ENCODE measurements at regions not wholly inside any gene's neighbourhood (a gene's known extent, or its start where the extent isn't known, plus 50 kb on each side); places are given as distances from the start of the nearest gene placed in this dataset.

DNA sequence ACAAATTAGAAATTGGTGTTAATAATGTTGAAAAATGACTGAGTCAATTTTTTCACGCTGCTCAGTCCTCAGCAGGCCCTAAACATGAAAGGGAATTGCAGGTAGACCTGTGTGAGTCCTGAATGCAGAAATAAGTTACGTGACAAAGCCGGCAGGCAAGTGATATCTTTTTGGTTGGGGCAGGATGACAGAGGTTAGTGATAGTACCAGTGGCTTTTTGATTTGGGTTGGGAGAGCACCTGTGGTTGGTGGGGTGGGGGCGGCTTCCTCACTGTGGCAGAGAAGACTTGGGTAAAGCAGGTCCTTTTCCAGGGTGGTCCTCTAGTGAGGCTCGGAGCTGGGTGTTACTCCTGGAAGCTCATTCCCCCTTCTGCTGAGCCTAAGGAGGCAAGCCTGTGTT lies 164.7 kb downstream of the TMEM167A start:
- H3K36me3 Mint-ChIP-seq (ENCODE audit: low read depth, unreplicated experiment), result peaks cover 3% of the 10 kb centered on the region
- FAIRE-seq, result no peak
- no peaks in the 10 kb centered on the region for H4K20me1 ChIP-seq (ENCODE audit: insufficient read depth, low read length)
- no peak overlapping the region for H3K4me3 Mint-ChIP-seq (ENCODE audit: unreplicated experiment)
- H3K27me3 ChIP-seq (ENCODE audit: insufficient read depth, low read length), result no peaks in the 10 kb centered on the region
- DNase-seq (ENCODE audit: low read depth), result no peak
- peaks cover 6% of the 10 kb centered on the region for H3K9me3 ChIP-seq (ENCODE audit: insufficient read depth, low read depth, low read length)
- H2AFZ ChIP-seq (ENCODE audit: low read depth, low read length), result no peak overlapping the region
- no peaks in the 10 kb centered on the region for H3K79me2 ChIP-seq (ENCODE audit: insufficient read depth, low read length)
- H3K27me3 Mint-ChIP-seq (ENCODE audit: low read depth, unreplicated experiment), result no peaks in the 10 kb centered on the region
- no peak overlapping the region for H3K27ac ChIP-seq (ENCODE audit: low read depth, low read length)
- no peak overlapping the region for H3K4me2 ChIP-seq (ENCODE audit: low read length)
- no peak overlapping the region for H3K9ac ChIP-seq (ENCODE audit: low read length)
- H3K9me3 Mint-ChIP-seq (ENCODE audit: unreplicated experiment), result peaks cover 13% of the 10 kb centered on the region
- no peaks in the 10 kb centered on the region for H3K4me1 Mint-ChIP-seq (ENCODE audit: low read depth, unreplicated experiment)
- H3K4me1 ChIP-seq (ENCODE audit: insufficient read depth, low read length), result no peaks in the 10 kb centered on the region
- H3K36me3 ChIP-seq (ENCODE audit: insufficient read depth, low read length), result no peaks in the 10 kb centered on the region
- TF ChIP-seq EZH2 (IDR thresholded peaks at IDR 0.05; ENCODE audit: insufficient read depth, low read length) (no peak), CTCF (IDR thresholded peaks at IDR 0.05; ENCODE audit: insufficient read depth, low read depth, low read length) (no peak)
- no peak overlapping the region for H3K4me3 ChIP-seq (ENCODE audit: insufficient read depth, low read depth, low read length)
- H3K27ac Mint-ChIP-seq (ENCODE audit: unreplicated experiment), result no peak overlapping the region

DNA sequence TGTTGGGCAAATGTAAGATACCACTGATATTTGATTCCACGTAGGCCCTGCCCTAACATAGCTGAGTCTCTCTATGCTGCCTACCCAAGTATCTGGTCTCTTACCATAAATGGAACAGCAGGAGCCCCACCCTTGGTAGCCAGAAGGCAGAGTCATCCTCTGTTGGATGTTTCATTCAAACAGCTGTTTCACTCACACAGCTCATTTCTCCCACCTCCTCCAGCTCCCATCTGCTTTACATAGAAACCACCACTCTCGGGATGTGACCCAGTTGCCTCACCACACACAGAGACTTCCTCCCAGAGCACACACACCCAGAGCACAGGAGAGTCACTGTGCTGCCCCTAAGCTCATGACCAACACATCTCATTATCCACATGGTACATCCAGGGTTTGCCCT lies 165.3 kb downstream of the TMEM167A start:
- Histone ChIP-seq H4K20me1 (ENCODE audit: insufficient read depth, low read length) (no peaks in the 10 kb centered on the region), H3K79me2 (ENCODE audit: insufficient read depth, low read length) (no peaks in the 10 kb centered on the region), H3K4me2 (ENCODE audit: low read length) (no peak overlapping the region), H3K9ac (ENCODE audit: low read length) (no peak overlapping the region), H3K9me3 (ENCODE audit: insufficient read depth, low read depth, low read length) (peaks cover 3% of the 10 kb centered on the region), H2AFZ (ENCODE audit: low read depth, low read length) (no peak overlapping the region), H3K27me3 (ENCODE audit: insufficient read depth, low read length) (no peaks in the 10 kb centered on the region), H3K4me1 (ENCODE audit: insufficient read depth, low read length) (no peaks in the 10 kb centered on the region), H3K27ac (ENCODE audit: low read depth, low read length) (no peak overlapping the region), H3K4me3 (ENCODE audit: insufficient read depth, low read depth, low read length) (no peak overlapping the region), H3K36me3 (ENCODE audit: insufficient read depth, low read length) (no peaks in the 10 kb centered on the region)
- H3K9me3 Mint-ChIP-seq (ENCODE audit: unreplicated experiment), result peaks cover 13% of the 10 kb centered on the region
- H3K36me3 Mint-ChIP-seq (ENCODE audit: low read depth, unreplicated experiment), result peaks cover 3% of the 10 kb centered on the region
- no peak for DNase-seq (ENCODE audit: low read depth)
- no peaks in the 10 kb centered on the region for H3K27me3 Mint-ChIP-seq (ENCODE audit: low read depth, unreplicated experiment)
- no peak overlapping the region for H3K4me3 Mint-ChIP-seq (ENCODE audit: unreplicated experiment)
- H3K4me1 Mint-ChIP-seq (ENCODE audit: low read depth, unreplicated experiment), result no peaks in the 10 kb centered on the region
- no peak overlapping the region for H3K27ac Mint-ChIP-seq (ENCODE audit: unreplicated experiment)
- TF ChIP-seq EZH2 (IDR thresholded peaks at IDR 0.05; ENCODE audit: insufficient read depth, low read length), result no peak
- FAIRE-seq, result no peak

- H3K4me3 ChIP-seq (ENCODE audit: insufficient read depth, low read depth, low read length), result no peak overlapping the region
- TF ChIP-seq EZH2 (IDR thresholded peaks at IDR 0.05; ENCODE audit: insufficient read depth, low read length) (no peak), CTCF (IDR thresholded peaks at IDR 0.05; ENCODE audit: insufficient read depth, low read depth, low read length) (no peak)
Observed at GRCh38 chr5:82910905-82911304, 166.3 kb downstream of the TMEM167A start.

More at GRCh38 chr5:82910905-82911304, 166.3 kb downstream of the TMEM167A start:
- H3K4me3 Mint-ChIP-seq (ENCODE audit: unreplicated experiment), result no peak overlapping the region
- DNase-seq (ENCODE audit: low read depth) (peak; percentile 29), FAIRE-seq (no peak)
- H3K27ac Mint-ChIP-seq (ENCODE audit: unreplicated experiment), result no peak overlapping the region
- H3K4me1 Mint-ChIP-seq (ENCODE audit: low read depth, unreplicated experiment), result no peaks in the 10 kb centered on the region
- Histone ChIP-seq H3K36me3 (ENCODE audit: insufficient read depth, low read length) (no peaks in the 10 kb centered on the region), H3K79me2 (ENCODE audit: insufficient read depth, low read length) (no peaks in the 10 kb centered on the region), H3K4me1 (ENCODE audit: insufficient read depth, low read length) (no peaks in the 10 kb centered on the region), H3K9ac (ENCODE audit: low read length) (no peak overlapping the region), H3K27ac (ENCODE audit: low read depth, low read length) (no peak overlapping the region), H3K4me2 (ENCODE audit: low read length) (no peak overlapping the region), H3K9me3 (ENCODE audit: insufficient read depth, low read depth, low read length) (no peaks in the 10 kb centered on the region), H4K20me1 (ENCODE audit: insufficient read depth, low read length) (no peaks in the 10 kb centered on the region), H2AFZ (ENCODE audit: low read depth, low read length) (no peak overlapping the region), H3K27me3 (ENCODE audit: insufficient read depth, low read length) (no peaks in the 10 kb centered on the region)
- H3K27me3 Mint-ChIP-seq (ENCODE audit: low read depth, unreplicated experiment), result no peaks in the 10 kb centered on the region
- peaks cover 3% of the 10 kb centered on the region for H3K36me3 Mint-ChIP-seq (ENCODE audit: low read depth, unreplicated experiment)
- peaks cover 10% of the 10 kb centered on the region for H3K9me3 Mint-ChIP-seq (ENCODE audit: unreplicated experiment)
